ENCODE measurements at regions not wholly inside any gene's neighbourhood (a gene's known extent, or its start where the extent isn't known, plus 50 kb on each side); places are given as distances from the start of the nearest gene placed in this dataset.

GRCh38 chr13:89832827-89833226 lies 1514.7 kb upstream of the MIR17HG start:
- intact Hi-C loops (cut with DNase I), result no loop called here
- no peak for DNase-seq (ENCODE audit: low spot score)

- intact Hi-C loops (cut with DNase I), result no loop called here
- no peak for DNase-seq (ENCODE audit: low spot score)
Measured at GRCh38 chr13:89843621-89844020, 1503.9 kb upstream of the MIR17HG start.

- no peak for DNase-seq (ENCODE audit: low spot score)
- intact Hi-C loops (cut with DNase I), result no loop called here
Measured at GRCh38 chr13:89845874-89846273, 1501.6 kb upstream of the MIR17HG start.

GRCh38 chr13:89846926-89847585 lies 1500.4 kb upstream of the MIR17HG start:
- DNase-seq (ENCODE audit: low spot score), result no peak
- intact Hi-C loops (cut with DNase I), result no loop called here

- DNase-seq (ENCODE audit: low spot score), result no peak
- intact Hi-C loops (cut with DNase I), result no loop called here
Measured at GRCh38 chr13:89852570-89852969, 1494.9 kb upstream of the MIR17HG start.

- intact Hi-C loops (cut with DNase I), result no loop called here
- DNase-seq (ENCODE audit: low spot score), result no peak
Measured at GRCh38 chr13:89856512-89856911, 1491.0 kb upstream of the MIR17HG start.

GRCh38 chr13:89857502-89857901 lies 1490.0 kb upstream of the MIR17HG start:
- intact Hi-C loops (cut with DNase I), result no loop called here
- no peak for DNase-seq (ENCODE audit: low spot score)

- DNase-seq (ENCODE audit: low spot score), result no peak
- intact Hi-C loops (cut with DNase I), result no loop called here
Measured at GRCh38 chr13:89862011-89862690, 1485.3 kb upstream of the MIR17HG start.

GRCh38 chr13:89862691-89863036 lies 1484.8 kb upstream of the MIR17HG start:
- intact Hi-C loops (cut with DNase I), result no loop called here
- DNase-seq (ENCODE audit: low spot score), result no peak

- intact Hi-C loops (cut with DNase I), result no loop called here
- no peak for DNase-seq (ENCODE audit: low spot score)
Measured at GRCh38 chr13:89865164-89866064, 1482.1 kb upstream of the MIR17HG start.

- intact Hi-C loops (cut with DNase I), result no loop called here
- no peak for DNase-seq (ENCODE audit: low spot score)
Measured at GRCh38 chr13:89869312-89869711, 1478.2 kb upstream of the MIR17HG start.

GRCh38 chr13:89878904-89879303 lies 1468.6 kb upstream of the MIR17HG start:
- intact Hi-C loops (cut with DNase I), result no loop called here
- DNase-seq (ENCODE audit: low spot score), result no peak

- intact Hi-C loops (cut with DNase I), result no loop called here
- DNase-seq (ENCODE audit: low spot score), result no peak
Measured at GRCh38 chr13:89880201-89880600, 1467.3 kb upstream of the MIR17HG start.

GRCh38 chr13:89883893-89884448 lies 1463.5 kb upstream of the MIR17HG start:
- DNase-seq (ENCODE audit: low spot score), result no peak
- intact Hi-C loops (cut with DNase I), result no loop called here

GRCh38 chr13:89890806-89891205 lies 1456.7 kb upstream of the MIR17HG start:
- no peak for DNase-seq (ENCODE audit: low spot score)
- intact Hi-C loops (cut with DNase I), result no loop called here

GRCh38 chr13:89891416-89891815 lies 1456.1 kb upstream of the MIR17HG start:
- DNase-seq (ENCODE audit: low spot score), result no peak
- intact Hi-C loops (cut with DNase I), result no loop called here

GRCh38 chr13:89897681-89898080 lies 1449.8 kb upstream of the MIR17HG start:
- intact Hi-C loops (cut with DNase I), result no loop called here
- DNase-seq (ENCODE audit: low spot score), result no peak

GRCh38 chr13:89899302-89900103 lies 1448.0 kb upstream of the MIR17HG start:
- no peak for DNase-seq (ENCODE audit: low spot score)
- intact Hi-C loops (cut with DNase I), result no loop called here

GRCh38 chr13:89900104-89900765 lies 1447.3 kb upstream of the MIR17HG start:
- intact Hi-C loops (cut with DNase I), result no loop called here
- DNase-seq (ENCODE audit: low spot score), result no peak

Measured in posterior vena cava (tissue), 2 donors.